ENCODE measurements at regions not wholly inside any gene's neighbourhood (a gene's known extent, or its start where the extent isn't known, plus 50 kb on each side); places are given as distances from the start of the nearest gene placed in this dataset.

GRCh38 chrX:69554321-69554947, 50.3 kb downstream of the NALF2 start:
- TF ChIP-seq CTCF (IDR thresholded peaks at IDR 0.05; ENCODE audit: low read depth, low read length, missing control alignments), result no peak
- no peak for DNase-seq (ENCODE audit: extremely low read depth, low read depth)
- H3K4me3 ChIP-seq (replicated peaks; ENCODE audit: low read depth, low read length), result no peak overlapping the region

GRCh38 chrX:69555481-69556041, 51.4 kb downstream of the NALF2 start:
- DNase-seq (ENCODE audit: extremely low read depth, low read depth), result no peak
- H3K4me3 ChIP-seq (replicated peaks; ENCODE audit: low read depth, low read length), result no peak overlapping the region
- no peak for TF ChIP-seq CTCF (IDR thresholded peaks at IDR 0.05; ENCODE audit: low read depth, low read length, missing control alignments)

- H3K4me3 ChIP-seq (replicated peaks; ENCODE audit: low read depth, low read length), result no peak overlapping the region
- DNase-seq (ENCODE audit: extremely low read depth, low read depth), result peak; percentile 4
- no peak for TF ChIP-seq CTCF (IDR thresholded peaks at IDR 0.05; ENCODE audit: low read depth, low read length, missing control alignments)
These were observed 52.2 kb downstream of the NALF2 start for GRCh38 chrX:69556060-69557011.

GRCh38 chrX:69562904-69563578, 52.9 kb upstream of the EDA start:
- DNase-seq (ENCODE audit: extremely low read depth, low read depth), result no peak

GRCh38 chrX:69564665-69565064, 51.2 kb upstream of the EDA start:
- no peak for DNase-seq (ENCODE audit: extremely low read depth, low read depth)
- TF ChIP-seq CTCF (IDR thresholded peaks at IDR 0.05; ENCODE audit: low read depth, low read length, missing control alignments), result no peak
- H3K4me3 ChIP-seq (replicated peaks; ENCODE audit: low read depth, low read length), result no peak overlapping the region

More at GRCh38 chrX:69562904-69563578, 52.9 kb upstream of the EDA start:
- H3K4me3 ChIP-seq (replicated peaks; ENCODE audit: low read depth, low read length), result no peak overlapping the region
- TF ChIP-seq CTCF (IDR thresholded peaks at IDR 0.05; ENCODE audit: low read depth, low read length, missing control alignments), result no peak

GRCh38 chrX:69565247-69565815, 50.6 kb upstream of the EDA start:
- no peak for DNase-seq (ENCODE audit: extremely low read depth, low read depth)
- no peak for TF ChIP-seq CTCF (IDR thresholded peaks at IDR 0.05; ENCODE audit: low read depth, low read length, missing control alignments)
- no peak overlapping the region for H3K4me3 ChIP-seq (replicated peaks; ENCODE audit: low read depth, low read length)

All from HFF-Myc (cell line).